Mononuclear cell (primary cell): ENCODE measurements at regions not wholly inside any gene's neighbourhood (a gene's known extent, or its start where the extent isn't known, plus 50 kb on each side); places are given as distances from the start of the nearest gene placed in this dataset.
"Not testable (repeated sequence)": the region's sequence is repeated elsewhere in the genome, so short reads cannot be mapped to it uniquely, and the experiment has no call there.

Experiments
- H3K27me3 ChIP-seq: 2 replicates; pipeline ENCODE4 v1.6.0; 2011; ENCODE audit warnings: low read length, control low read depth; ENCODE audit not compliant: insufficient read depth
- H3K4me1 ChIP-seq: 2 replicates; pipeline ENCODE4 v1.5.1; 2011; ENCODE audit warnings: mild to moderate bottlenecking, low read length, control low read depth; ENCODE audit not compliant: insufficient read depth
- H3K4me3 ChIP-seq: 2 replicates; pipeline ENCODE4 v1.5.1; 2011; ENCODE audit warnings: mild to moderate bottlenecking, low read length, moderate library complexity
- H3K9me3 ChIP-seq: 2 replicates; pipeline ENCODE4 v1.5.1; 2011; ENCODE audit warnings: low read depth, mild to moderate bottlenecking, control low read depth, low read length

GRCh38 chr4:37749398-37749988 is 63.3 kb upstream of the RELL1 start:
- peaks cover 52% of the 10 kb centered on the region for H3K4me1 ChIP-seq
- no peaks in the 10 kb centered on the region for H3K27me3 ChIP-seq
- peaks cover 6% of the 10 kb centered on the region for H3K9me3 ChIP-seq
- H3K4me3 ChIP-seq: no peak overlapping the region

DNA sequence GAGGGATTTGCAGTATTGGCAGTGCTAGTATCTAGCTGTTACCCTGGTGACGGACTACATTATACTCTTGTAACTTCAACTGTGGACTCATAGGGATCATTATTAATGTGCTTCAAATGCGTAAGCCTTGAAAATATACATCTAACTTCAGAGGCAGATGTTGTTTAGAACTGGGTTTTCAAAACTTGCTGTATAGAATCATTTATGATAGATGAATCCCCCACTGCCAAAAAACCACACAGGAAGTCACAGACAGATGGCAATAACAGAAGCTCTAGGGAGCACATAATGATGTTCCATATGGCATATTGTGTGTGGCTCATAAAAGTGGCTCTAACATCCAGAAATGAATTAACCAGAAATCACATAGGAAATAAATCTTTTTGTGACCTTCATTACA is 62.3 kb upstream of the RELL1 start:
- peaks cover 42% of the 10 kb centered on the region for H3K4me1 ChIP-seq
- H3K4me3 ChIP-seq: no peak overlapping the region
- peaks cover 6% of the 10 kb centered on the region for H3K9me3 ChIP-seq
- H3K27me3 ChIP-seq: no peaks in the 10 kb centered on the region

- H3K4me3 ChIP-seq: no peak overlapping the region
- no peaks in the 10 kb centered on the region for H3K27me3 ChIP-seq
- peaks cover 6% of the 10 kb centered on the region for H3K9me3 ChIP-seq
- H3K4me1 ChIP-seq: peaks cover 36% of the 10 kb centered on the region
Measured at GRCh38 chr4:37747772-37748330, 61.7 kb upstream of the RELL1 start.

DNA sequence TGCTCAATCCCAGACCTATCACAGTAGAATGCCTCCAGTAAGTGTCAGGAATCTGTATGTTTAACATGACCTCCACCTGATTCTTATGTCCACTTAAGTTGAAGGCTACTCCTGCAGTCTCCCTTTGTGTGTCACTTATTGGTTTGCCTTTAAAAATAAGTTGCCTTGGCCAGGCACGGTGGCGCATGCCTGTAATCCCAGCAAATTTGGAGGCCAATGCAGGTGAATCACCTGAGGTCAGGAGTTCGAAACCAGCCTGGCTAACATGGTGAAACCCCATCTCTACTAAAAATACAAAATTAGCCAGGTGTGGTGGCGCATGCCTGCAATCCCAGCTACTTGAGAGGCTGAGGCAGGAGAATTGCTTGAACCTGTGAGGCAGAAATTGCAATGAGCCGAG is 60.7 kb upstream of the RELL1 start:
- not testable (repeated sequence) for H3K4me3 ChIP-seq, H3K9me3 ChIP-seq, H3K27me3 ChIP-seq
- H3K4me1 ChIP-seq: peaks cover 31% of the 10 kb centered on the region

- Histone ChIP-seq H3K4me3 (no peak overlapping the region), H3K4me1 (peaks cover 27% of the 10 kb centered on the region), H3K9me3 (peaks cover 6% of the 10 kb centered on the region), H3K27me3 (no peaks in the 10 kb centered on the region)
Measured at GRCh38 chr4:37745946-37746345, 59.8 kb upstream of the RELL1 start.

DNA sequence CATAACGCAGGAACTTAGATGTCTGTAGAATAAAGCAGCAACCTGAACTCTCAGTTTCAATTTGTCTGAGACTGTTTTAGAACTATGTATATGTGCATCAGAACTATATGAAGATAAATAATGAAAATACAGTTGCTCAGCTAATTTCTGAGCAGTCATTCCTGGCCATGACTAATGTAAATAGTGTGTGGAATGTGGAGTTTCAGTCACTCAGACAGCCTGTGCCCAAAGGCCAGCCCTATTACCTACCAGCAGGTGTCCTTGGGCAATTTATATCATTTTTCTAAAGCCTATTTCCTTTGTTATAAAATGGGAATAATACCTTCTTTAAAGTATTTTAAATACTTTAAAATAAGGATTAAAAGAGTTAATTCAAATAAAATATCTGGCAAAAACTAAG is 56.0 kb upstream of the RELL1 start:
- H3K27me3 ChIP-seq: no peaks in the 10 kb centered on the region
- H3K9me3 ChIP-seq: no peaks in the 10 kb centered on the region
- H3K4me3 ChIP-seq: no peak overlapping the region
- H3K4me1 ChIP-seq: no peaks in the 10 kb centered on the region

GRCh38 chr4:37741564-37741963 is 55.4 kb upstream of the RELL1 start:
- no peak overlapping the region for H3K4me3 ChIP-seq
- no peaks in the 10 kb centered on the region for H3K27me3 ChIP-seq
- no peaks in the 10 kb centered on the region for H3K4me1 ChIP-seq
- no peaks in the 10 kb centered on the region for H3K9me3 ChIP-seq

GRCh38 chr4:37740546-37740945 is 54.4 kb upstream of the RELL1 start:
- Histone ChIP-seq H3K4me1 (peaks cover 6% of the 10 kb centered on the region), H3K4me3 (no peak overlapping the region), H3K27me3 (no peaks in the 10 kb centered on the region), H3K9me3 (no peaks in the 10 kb centered on the region)

DNA sequence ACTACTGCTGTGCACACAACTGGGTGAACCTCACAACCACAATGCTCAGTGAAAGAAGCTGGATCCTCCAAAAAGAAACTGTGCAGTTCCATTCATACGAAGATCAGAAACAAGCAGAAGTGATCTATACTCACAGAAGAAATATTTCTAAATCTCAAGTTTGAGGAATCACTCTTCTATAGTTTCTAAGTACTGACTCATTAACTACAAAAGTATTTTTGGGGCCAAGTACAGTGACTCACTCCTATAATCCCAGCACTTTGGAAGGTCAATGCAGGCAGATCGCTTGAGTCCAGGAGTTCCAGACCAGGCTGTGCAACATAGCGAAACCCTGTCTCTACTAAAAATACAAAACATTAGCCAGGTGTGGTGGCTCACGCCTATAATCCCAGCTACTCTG is 51.3 kb upstream of the RELL1 start:
- Histone ChIP-seq H3K9me3 (no peaks in the 10 kb centered on the region), H3K4me3 (no peak overlapping the region), H3K27me3 (no peaks in the 10 kb centered on the region), H3K4me1 (peaks cover 10% of the 10 kb centered on the region)
